MM.1S (cell line): ENCODE measurements at regions not wholly inside any gene's neighbourhood (a gene's known extent, or its start where the extent isn't known, plus 50 kb on each side); places are given as distances from the start of the nearest gene placed in this dataset.

ENCODE experiments used
- EZH2 ChIP-seq: fragments of 300-600 bp; sonication (generic); optimal IDR thresholded peaks from 2 replicates; pipeline ENCODE3; 2017; ENCODE audit warnings: low read depth, mild to moderate bottlenecking, antibody characterized with exemption, low read length, mixed read lengths
- TF ChIP-seq, protein P1 (sequence below): fragments of 300-600 bp; sonication (generic); IDR thresholded peaks from 2 replicates; pipeline ENCODE4 v1.5.1; 2016; ENCODE audit warnings: antibody characterized with exemption, low read length, mixed read lengths

DNA sequence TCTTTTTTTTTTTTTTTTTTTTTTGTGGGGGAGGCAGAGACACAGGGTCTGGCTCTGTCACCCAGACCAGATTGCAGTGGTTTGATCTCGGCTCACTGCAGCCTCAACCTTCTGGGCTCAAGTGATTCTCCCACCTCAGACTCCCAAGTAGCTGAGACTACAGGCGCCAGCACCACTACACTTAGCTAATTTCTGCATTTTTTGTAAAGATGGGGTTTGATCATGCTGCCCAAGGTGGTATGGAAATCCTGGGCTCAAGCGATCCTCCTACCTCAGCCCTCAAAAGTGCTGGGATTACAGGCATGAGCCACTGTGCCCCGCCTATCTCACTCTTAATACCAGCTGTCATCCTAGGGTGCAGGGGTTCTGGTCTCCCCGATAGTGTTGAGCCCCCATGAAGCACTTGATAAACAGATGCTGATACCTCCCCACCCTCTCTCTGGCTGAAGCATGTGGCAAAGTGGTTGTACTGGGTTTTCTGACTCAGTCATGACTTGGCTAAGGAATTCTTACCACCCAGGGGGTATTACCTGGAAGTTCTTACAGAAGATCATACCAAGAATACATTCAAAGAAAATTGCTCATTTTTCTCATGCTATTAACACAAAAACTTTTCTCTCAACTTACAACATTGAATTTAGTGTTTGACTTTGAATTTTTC is 110.2 kb upstream of the DAPK1 start:
- TF ChIP-seq, protein P1, sequence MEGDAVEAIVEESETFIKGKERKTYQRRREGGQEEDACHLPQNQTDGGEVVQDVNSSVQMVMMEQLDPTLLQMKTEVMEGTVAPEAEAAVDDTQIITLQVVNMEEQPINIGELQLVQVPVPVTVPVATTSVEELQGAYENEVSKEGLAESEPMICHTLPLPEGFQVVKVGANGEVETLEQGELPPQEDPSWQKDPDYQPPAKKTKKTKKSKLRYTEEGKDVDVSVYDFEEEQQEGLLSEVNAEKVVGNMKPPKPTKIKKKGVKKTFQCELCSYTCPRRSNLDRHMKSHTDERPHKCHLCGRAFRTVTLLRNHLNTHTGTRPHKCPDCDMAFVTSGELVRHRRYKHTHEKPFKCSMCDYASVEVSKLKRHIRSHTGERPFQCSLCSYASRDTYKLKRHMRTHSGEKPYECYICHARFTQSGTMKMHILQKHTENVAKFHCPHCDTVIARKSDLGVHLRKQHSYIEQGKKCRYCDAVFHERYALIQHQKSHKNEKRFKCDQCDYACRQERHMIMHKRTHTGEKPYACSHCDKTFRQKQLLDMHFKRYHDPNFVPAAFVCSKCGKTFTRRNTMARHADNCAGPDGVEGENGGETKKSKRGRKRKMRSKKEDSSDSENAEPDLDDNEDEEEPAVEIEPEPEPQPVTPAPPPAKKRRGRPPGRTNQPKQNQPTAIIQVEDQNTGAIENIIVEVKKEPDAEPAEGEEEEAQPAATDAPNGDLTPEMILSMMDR: no peak
- no peak for TF ChIP-seq EZH2
